SK-N-SH (cell line): ENCODE measurements at regions not wholly inside any gene's neighbourhood (a gene's known extent, or its start where the extent isn't known, plus 50 kb on each side); places are given as distances from the start of the nearest gene placed in this dataset.

Experiments
- CTCF ChIA-PET: fragments of 300-600, 350-600 bp; formaldehyde crosslinking; extraction: SDS; loops from one replicate; lab custom pipeline; 2021; lab: Yijun Ruan, JAX
- POLR2A ChIA-PET: fragments of 350-600 bp; sonication (Branson Sonifier 250); formaldehyde crosslinking; extraction: SDS; loops from one replicate; lab custom pipeline; 2020; ENCODE audit warnings: antibody characterized with exemption, inconsistent platforms; lab: Yijun Ruan, JAX
- DNase-seq: peaks from one replicate; pipeline ENCODE4 v3.0.0; 2012
- H2AFZ ChIP-seq: fragments of 200-600 bp; sonication (generic); 2 replicates; pipeline ENCODE4 v1.8.1; 2016; ENCODE audit warnings: antibody characterized with exemption, mild to moderate bottlenecking, low read depth
- H3F3A ChIP-seq: fragments of 200-600 bp; sonication (generic); replicated peaks from 2 replicates; pipeline ENCODE3; 2016; ENCODE audit warnings: antibody characterized with exemption, mild to moderate bottlenecking; ENCODE audit not compliant: insufficient read depth
- H3K27ac ChIP-seq, 2 experiments: fragments of 200-500 bp in 1 of 2; fragments of 200-600 bp in 1 of 2; sonication (Bioruptor generic) in 1 of 2; sonication (generic), shearing (Covaris generic) in 1 of 2; 2 replicates each; pipeline versions ENCODE4 v1.5.1 to v1.6.1; 2014 to 2016; ENCODE audit warnings: low read depth in 2 of 2, inconsistent platforms in 1 of 2, low read length in 1 of 2, mild to moderate bottlenecking in 1 of 2, mixed read lengths in 1 of 2
- H3K27me3 ChIP-seq: fragments of 200-600 bp; sonication (generic), shearing (Covaris generic); 2 replicates; pipeline ENCODE4 v1.6.1; 2016; ENCODE audit warnings: mixed run types; ENCODE audit not compliant: insufficient read depth
- H3K36me3 ChIP-seq, 2 experiments: fragments of 200-500 bp in 1 of 2; fragments of 200-600 bp in 1 of 2; sonication (Bioruptor generic) in 1 of 2; sonication (generic) in 1 of 2; replicated peaks in 1 of 2; 2 replicates each; pipeline versions ENCODE3 to v1.5.1; 2014 to 2016; ENCODE audit warnings: low read length in 1 of 2, mild to moderate bottlenecking in 1 of 2; ENCODE audit not compliant: insufficient read depth in 2 of 2, control insufficient read depth in 1 of 2
- H3K4me1 ChIP-seq, 2 experiments: fragments of 200-500 bp in 1 of 2; fragments of 200-600 bp in 1 of 2; sonication (Bioruptor generic) in 1 of 2; sonication (generic), shearing (Covaris generic) in 1 of 2; 2 replicates each; pipeline versions ENCODE4 v1.5.1 to v1.6.1; 2014 to 2016; ENCODE audit warnings: low read depth in 1 of 2, low read length in 1 of 2, mixed run types in 1 of 2; ENCODE audit not compliant: insufficient read depth in 2 of 2, control insufficient read depth in 1 of 2
- H3K4me2 ChIP-seq: fragments of 200-600 bp; sonication (generic), shearing (Covaris generic); 2 replicates; pipeline ENCODE4 v1.6.1; 2017; ENCODE audit warnings: mixed run types
- H3K4me3 ChIP-seq, 2 experiments: fragments of 200-500 bp in 1 of 2; fragments of 200-600 bp in 1 of 2; sonication (Bioruptor generic) in 1 of 2; sonication (generic), shearing (Covaris generic) in 1 of 2; 2 replicates each; pipeline versions ENCODE4 v1.5.1 to v1.8.1; 2014 to 2016; ENCODE audit warnings: low read depth in 2 of 2, inconsistent platforms in 1 of 2, low read length in 1 of 2, mild to moderate bottlenecking in 1 of 2, mixed read lengths in 1 of 2, moderate library complexity in 1 of 2
- H3K79me2 ChIP-seq: fragments of 200-600 bp; sonication (generic); 2 replicates; pipeline ENCODE4 v1.8.1; 2017; ENCODE audit warnings: mild to moderate bottlenecking; ENCODE audit not compliant: insufficient read depth
- H3K9ac ChIP-seq: fragments of 200-600 bp; sonication (generic); 2 replicates; pipeline ENCODE4 v1.6.1; 2017; ENCODE audit warnings: mixed run types
- H3K9me2 ChIP-seq: fragments of 200-600 bp; sonication (generic); 2 replicates; pipeline ENCODE4 v1.6.1; 2017; ENCODE audit warnings: mixed run types
- H3K9me3 ChIP-seq: fragments of 200-600 bp; sonication (generic); 2 replicates; pipeline ENCODE4 v1.6.1; 2017; ENCODE audit warnings: mixed run types, mild to moderate bottlenecking, moderate library complexity
- H4K20me1 ChIP-seq: fragments of 200-600 bp; sonication (generic); 2 replicates; pipeline ENCODE4 v1.6.1; 2017; ENCODE audit warnings: mild to moderate bottlenecking, mixed run types; ENCODE audit not compliant: insufficient read depth
- ELF1 ChIP-seq: IDR thresholded peaks from 2 replicates; pipeline ENCODE4 v1.4.0; 2012
- EZH2phosphoT487 ChIP-seq: fragments of 200-600 bp; sonication (generic); IDR thresholded peaks from 2 replicates; pipeline ENCODE4 v1.6.1; 2017; ENCODE audit warnings: low read depth, mixed run types, mild to moderate bottlenecking, antibody characterized with exemption, moderate library complexity, borderline replicate concordance
- FOXJ3 ChIP-seq: sonication (generic); formaldehyde crosslinking; IDR thresholded peaks from 2 replicates; pipeline ENCODE4 v1.5.1; 2020; ENCODE audit warnings: mild to moderate bottlenecking, missing genetic modification reagents
- FOXM1 ChIP-seq: IDR thresholded peaks from 2 replicates; pipeline ENCODE4 v1.4.0; 2012; ENCODE audit warnings: low read depth, mild to moderate bottlenecking
- GABPA ChIP-seq: IDR thresholded peaks from 2 replicates; pipeline ENCODE4 v1.4.0; 2012; ENCODE audit warnings: low read depth, mild to moderate bottlenecking
- JUND ChIP-seq: IDR thresholded peaks from 2 replicates; pipeline ENCODE4 v1.4.0; 2012
- NFIC ChIP-seq: IDR thresholded peaks from 2 replicates; pipeline ENCODE4 v1.4.0; 2012; ENCODE audit warnings: borderline replicate concordance
- RCOR1 ChIP-seq: fragments of 150-350 bp; IDR thresholded peaks from 2 replicates; pipeline ENCODE4 v1.6.1; 2017; ENCODE audit warnings: antibody characterized with exemption, low read length
- RXRA ChIP-seq: IDR thresholded peaks from 2 replicates; pipeline ENCODE4 v1.4.0; 2012; ENCODE audit warnings: low read depth, mild to moderate bottlenecking, borderline replicate concordance
- SIN3A ChIP-seq: IDR thresholded peaks from 2 replicates; pipeline ENCODE4 v1.6.1; 2012; ENCODE audit warnings: low read depth, mild to moderate bottlenecking, low read length, moderate library complexity, borderline replicate concordance
- WGBS: methylation state at CpG from one replicate; pipeline ENCODE4 v1.1.6; 2017; ENCODE audit warnings: low lambda C conversion rate; 5-methylcytosine and 5-hydroxymethylcytosine counted together
- TF ChIP-seq, protein P1 (sequence below): IDR thresholded peaks from 2 replicates; pipeline ENCODE4; 2012

DNA sequence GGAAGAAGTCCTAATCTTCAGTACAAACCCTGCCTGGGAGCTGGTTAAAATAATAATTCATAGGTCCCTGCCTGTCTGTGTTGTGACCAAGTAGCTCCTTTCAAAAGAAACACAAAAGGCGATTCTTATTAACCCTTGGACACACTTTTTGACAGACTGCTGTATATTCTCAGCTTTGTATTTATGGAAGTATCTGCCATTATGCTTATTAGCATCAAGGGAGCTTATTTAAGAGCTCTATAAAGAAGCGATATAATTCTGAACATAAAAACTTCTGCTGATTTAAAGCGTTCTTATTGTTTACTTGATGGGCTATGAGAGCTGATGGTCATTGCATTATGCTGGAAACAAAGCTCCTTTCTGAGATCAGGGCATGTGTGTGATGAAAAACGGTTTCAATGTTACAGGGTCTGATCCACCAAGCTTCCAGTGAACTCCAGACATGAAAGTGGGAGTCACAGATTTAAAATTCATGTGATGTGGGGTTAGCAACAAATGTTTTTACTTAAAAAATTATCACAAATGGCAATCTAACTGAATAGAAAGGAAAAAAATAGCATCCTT is 181.8 kb upstream of the PDE10A start:
- H3K27me3 ChIP-seq: no peaks in the 10 kb centered on the region
- WGBS: 29% methylated on average over 4 of the region's 4 CpGs
- no peaks in the 10 kb centered on the region; the same call in 1 of the 2 replicates for H3K9me3 ChIP-seq
- H3K4me1 ChIP-seq: no peaks in the 10 kb centered on the region; a peak in 1 of 4 replicates
- ChIA-PET POLR2A (interaction anchor here (0.8 kb wide), 1 partner anchor 27 kb away, joined by 3 read pairs; no protein-coding TSS in a partner anchor), CTCF (interaction anchor here (0.8 to 4.4 kb wide), 3 partner anchors 87 to 405 kb away, joined by 3 to 41 read pairs (median 3); no protein-coding TSS in a partner anchor)
- no peak overlapping the region for H3K27ac ChIP-seq
- H3K9me2 ChIP-seq: no peaks in the 10 kb centered on the region
- no peaks in the 10 kb centered on the region for H3F3A ChIP-seq
- no peaks in the 10 kb centered on the region for H3K36me3 ChIP-seq
- H2AFZ ChIP-seq: no peak overlapping the region
- TF ChIP-seq FOXJ3 (CRISPR knock-in tag): no peak
- no peak for TF ChIP-seq NFIC
- TF ChIP-seq SIN3A: no peak
- TF ChIP-seq RCOR1: no peak
- no peak for TF ChIP-seq EZH2phosphoT487
- no peak for TF ChIP-seq ELF1
- TF ChIP-seq RXRA: no peak
- TF ChIP-seq FOXM1: no peak
- TF ChIP-seq, protein P1, sequence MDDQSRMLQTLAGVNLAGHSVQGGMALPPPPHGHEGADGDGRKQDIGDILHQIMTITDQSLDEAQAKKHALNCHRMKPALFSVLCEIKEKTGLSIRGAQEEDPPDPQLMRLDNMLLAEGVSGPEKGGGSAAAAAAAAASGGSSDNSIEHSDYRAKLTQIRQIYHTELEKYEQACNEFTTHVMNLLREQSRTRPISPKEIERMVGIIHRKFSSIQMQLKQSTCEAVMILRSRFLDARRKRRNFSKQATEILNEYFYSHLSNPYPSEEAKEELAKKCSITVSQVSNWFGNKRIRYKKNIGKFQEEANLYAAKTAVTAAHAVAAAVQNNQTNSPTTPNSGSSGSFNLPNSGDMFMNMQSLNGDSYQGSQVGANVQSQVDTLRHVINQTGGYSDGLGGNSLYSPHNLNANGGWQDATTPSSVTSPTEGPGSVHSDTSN: no peak
- TF ChIP-seq JUND: no peak
- H4K20me1 ChIP-seq: no peaks in the 10 kb centered on the region
- DNase-seq: no peak
- no peak overlapping the region for H3K4me3 ChIP-seq
- no peak overlapping the region for H3K4me2 ChIP-seq
- H3K79me2 ChIP-seq: no peaks in the 10 kb centered on the region
- no peak overlapping the region for H3K9ac ChIP-seq

DNA sequence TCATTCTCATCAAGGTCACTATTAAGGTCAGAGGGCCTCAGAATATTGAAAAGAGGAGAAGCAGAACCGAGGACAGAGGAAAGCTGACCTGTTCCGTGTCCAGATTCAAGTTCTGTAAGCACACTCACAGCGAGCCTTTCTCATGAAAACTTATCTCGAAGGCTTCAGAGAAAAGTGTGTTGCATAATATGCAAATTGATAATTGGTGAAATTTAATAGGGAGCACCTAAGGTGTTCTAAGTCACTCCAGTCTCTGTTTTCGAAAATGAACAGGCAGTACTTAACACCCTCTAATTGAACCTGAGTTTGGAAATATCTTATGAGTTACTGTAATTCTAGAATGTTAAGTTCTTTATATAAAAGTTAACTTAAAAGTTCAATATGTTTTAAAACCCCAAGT is 181.2 kb upstream of the PDE10A start:
- Histone ChIP-seq H3K27ac (no peak overlapping the region), H3K27me3 (no peaks in the 10 kb centered on the region), H4K20me1 (no peaks in the 10 kb centered on the region), H3K79me2 (no peaks in the 10 kb centered on the region), H2AFZ (no peak overlapping the region), H3K4me2 (no peak overlapping the region), H3K9ac (no peak overlapping the region), H3K36me3 (no peaks in the 10 kb centered on the region), H3K4me3 (no peak overlapping the region), H3K9me3 (no peaks in the 10 kb centered on the region; the same call in 1 of the 2 replicates), H3F3A (no peaks in the 10 kb centered on the region), H3K9me2 (no peaks in the 10 kb centered on the region), H3K4me1 (no peaks in the 10 kb centered on the region; a peak in 1 of 4 replicates)
- 40% methylated on average over 5 of the region's 5 CpGs for WGBS
- CTCF ChIA-PET: interaction anchor here (1.1 to 4.4 kb wide), 2 partner anchors 10 to 405 kb away, joined by 3 to 41 read pairs; no protein-coding TSS in a partner anchor
- POLR2A ChIA-PET: no interaction called here
- TF ChIP-seq SIN3A: no peak
- no peak for TF ChIP-seq RCOR1
- no peak for TF ChIP-seq FOXJ3 (CRISPR knock-in tag)
- TF ChIP-seq GABPA: no peak
- DNase-seq: no peak
